ENCODE measurements at regions not wholly inside any gene's neighbourhood (a gene's known extent, or its start where the extent isn't known, plus 50 kb on each side); places are given as distances from the start of the nearest gene placed in this dataset.
"Not testable (repeated sequence)": the region's sequence is repeated elsewhere in the genome, so short reads cannot be mapped to it uniquely, and the experiment has no call there.

DNA sequence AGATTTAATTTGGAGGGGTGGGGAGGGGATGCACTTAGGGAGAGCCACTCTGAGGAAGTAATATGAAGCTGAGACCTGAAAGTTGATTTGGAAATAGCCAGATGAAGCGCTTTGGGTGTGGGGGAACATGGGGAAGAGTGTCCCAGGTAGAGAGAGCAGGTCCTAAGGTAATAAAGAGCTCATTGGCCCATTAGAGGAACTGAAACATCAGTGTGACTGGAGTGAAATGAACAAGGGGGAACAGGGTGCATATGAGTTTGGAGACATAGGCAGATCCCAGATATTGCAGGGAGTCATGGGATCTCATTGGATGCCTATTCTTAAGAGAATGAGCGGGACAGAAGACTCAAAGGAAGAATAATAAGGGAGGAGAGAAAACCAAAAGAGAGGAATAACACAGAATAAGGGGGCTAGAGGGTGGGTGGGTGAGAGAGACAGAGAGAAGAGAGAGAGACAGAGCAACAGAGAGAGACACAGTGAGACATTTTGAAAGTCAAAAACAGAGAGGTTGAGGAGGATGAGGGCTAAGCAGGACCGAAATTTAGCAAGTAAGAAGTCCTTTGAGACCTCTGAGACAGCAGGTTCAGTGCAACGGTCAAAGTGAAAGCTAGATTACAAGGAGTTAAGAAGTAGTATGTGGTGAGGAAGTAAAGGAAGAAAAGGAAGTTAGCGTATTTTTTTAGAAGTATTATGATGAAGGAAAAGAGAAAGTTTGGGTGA is 54.1 kb upstream of the NOTCH2NLA start:
- DNase-seq (ENCODE audit: low read depth) = not testable (repeated sequence)

DNA sequence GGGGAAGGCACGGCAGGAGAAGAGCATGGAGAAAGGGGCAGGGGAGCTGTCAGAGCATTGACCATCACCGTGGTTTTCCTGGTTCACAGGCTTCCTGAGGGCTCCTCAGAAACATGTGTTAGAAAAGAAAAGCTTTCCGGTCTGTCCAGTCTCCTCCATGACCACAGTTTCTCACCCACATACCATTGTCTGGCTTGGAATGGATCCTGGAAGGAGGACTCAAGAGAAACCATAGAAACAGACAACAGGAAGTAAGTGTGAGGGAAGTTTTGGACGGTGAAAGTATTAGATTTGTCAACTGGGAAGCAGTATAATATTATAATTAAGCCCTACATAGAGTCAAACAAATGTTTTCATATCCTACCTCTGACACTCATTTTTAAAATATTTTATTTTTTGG is 52.7 kb upstream of the NOTCH2NLA start:
- not testable (repeated sequence) for DNase-seq (ENCODE audit: low read depth)

- DNase-seq (ENCODE audit: low read depth) = not testable (repeated sequence)
Observed at GRCh38 chr1:146278758-146279157, 49.9 kb upstream of the NOTCH2NLA start.
